Right ventricle myocardium inferior (tissue), 1 donor: ENCODE measurements at regions not wholly inside any gene's neighbourhood (a gene's known extent, or its start where the extent isn't known, plus 50 kb on each side); places are given as distances from the start of the nearest gene placed in this dataset.
"Not testable (repeated sequence)": the region's sequence is repeated elsewhere in the genome, so short reads cannot be mapped to it uniquely, and the experiment has no call there.

ENCODE experiments used
- ATAC-seq: fragments of 200-7000 bp; cut with Tn5 transposase; one replicate; pipeline ENCODE4 v1.9.1; 2020; ENCODE audit warnings: mild to moderate bottlenecking, moderate library complexity
- DNase-seq: peaks from one replicate; pipeline ENCODE4 v3.0.0; 2021; ENCODE audit errors: missing footprints
- intact Hi-C: fragments of 100-400 bp; cut with DNase I; formaldehyde crosslinking; loops from one replicate; pipeline ENCODE4 v1.11.0; 2022
- donor health status: DM: no; HTN: yes; CAD: no; lungs with severe emphysema.

- no peak for ATAC-seq
- intact Hi-C loops = no loop called here
- no peak for DNase-seq
Observed at GRCh38 chr19:31840371-31840770, 491.1 kb upstream of the TSHZ3 start.

- DNase-seq (no peak), ATAC-seq (no peak)
- intact Hi-C loops = no loop called here
Observed at GRCh38 chr19:31841755-31842154, 492.5 kb upstream of the TSHZ3 start.

- DNase-seq = no peak
- intact Hi-C loops = no loop called here
- ATAC-seq = no peak
Observed at GRCh38 chr19:31863122-31863521, 482.3 kb upstream of the ZNF507 start.

- intact Hi-C loops = no loop called here
- DNase-seq = no peak
- ATAC-seq = no peak
Observed at GRCh38 chr19:31874313-31874712, 471.1 kb upstream of the ZNF507 start.

GRCh38 chr19:31875591-31875990 is 469.8 kb upstream of the ZNF507 start:
- intact Hi-C loops = no loop called here
- no peak for DNase-seq
- no peak for ATAC-seq

GRCh38 chr19:31880283-31880682 is 465.1 kb upstream of the ZNF507 start:
- ATAC-seq (peak; percentile 95), DNase-seq (peak; percentile 56)
- intact Hi-C loops = loop anchor here (2.0 to 5.0 kb wide), 2 partner anchors 82 to 161 kb away; no protein-coding TSS in a partner anchor

- ATAC-seq (no peak), DNase-seq (no peak)
- intact Hi-C loops = loop anchor here (2.0 to 5.0 kb wide), 2 partner anchors 80 to 159 kb away; no protein-coding TSS in a partner anchor
Observed at GRCh38 chr19:31881988-31882387, 463.4 kb upstream of the ZNF507 start.

- DNase-seq = no peak
- intact Hi-C loops = loop anchor here (5.0 kb wide), 1 partner anchor 80 kb away; no protein-coding TSS in a partner anchor
- ATAC-seq = no peak
Observed at GRCh38 chr19:31882709-31883108, 462.7 kb upstream of the ZNF507 start.

GRCh38 chr19:31883296-31883990 is 462.0 kb upstream of the ZNF507 start:
- no peak for ATAC-seq
- intact Hi-C loops = loop anchor here (5.0 kb wide), 1 partner anchor 79 kb away; no protein-coding TSS in a partner anchor
- DNase-seq = no peak

- intact Hi-C loops = no loop called here
- no peak for ATAC-seq
- no peak for DNase-seq
Observed at GRCh38 chr19:31885280-31885853, 460.0 kb upstream of the ZNF507 start.

GRCh38 chr19:31890230-31890629 is 455.2 kb upstream of the ZNF507 start:
- DNase-seq (no peak), ATAC-seq (no peak)
- intact Hi-C loops = no loop called here

- intact Hi-C loops = no loop called here
- DNase-seq (no peak), ATAC-seq (no peak)
Observed at GRCh38 chr19:31892060-31892459, 453.4 kb upstream of the ZNF507 start.

GRCh38 chr19:31893491-31893890 is 451.9 kb upstream of the ZNF507 start:
- DNase-seq, ATAC-seq, intact Hi-C loops: not testable (repeated sequence)

- no peak for ATAC-seq
- intact Hi-C loops = no loop called here
- DNase-seq = no peak
Observed at GRCh38 chr19:31894451-31894850, 451.0 kb upstream of the ZNF507 start.

- DNase-seq (no peak), ATAC-seq (no peak)
- intact Hi-C loops = no loop called here
Observed at GRCh38 chr19:31897292-31897691, 448.1 kb upstream of the ZNF507 start.

- no peak for DNase-seq
- intact Hi-C loops = no loop called here
- ATAC-seq = no peak
Observed at GRCh38 chr19:31900991-31901390, 444.4 kb upstream of the ZNF507 start.

GRCh38 chr19:31902821-31903220 is 442.6 kb upstream of the ZNF507 start:
- intact Hi-C loops = no loop called here
- no peak for ATAC-seq

GRCh38 chr19:31903979-31904378 is 441.4 kb upstream of the ZNF507 start:
- intact Hi-C loops = no loop called here
- DNase-seq = no peak
- ATAC-seq = no peak

More at GRCh38 chr19:31902821-31903220, 442.6 kb upstream of the ZNF507 start:
- peak; percentile 59 for DNase-seq

- ATAC-seq (peak; percentile 71), DNase-seq (no peak)
- intact Hi-C loops = no loop called here
Observed at GRCh38 chr19:31906111-31906871, 439.1 kb upstream of the ZNF507 start.

GRCh38 chr19:31907661-31908060 is 437.7 kb upstream of the ZNF507 start:
- no peak for ATAC-seq

More at GRCh38 chr19:31907661-31908060, 437.7 kb upstream of the ZNF507 start:
- no peak for DNase-seq
- intact Hi-C loops = no loop called here
